LNCAP (cell line): ENCODE measurements at regions not wholly inside any gene's neighbourhood (a gene's known extent, or its start where the extent isn't known, plus 50 kb on each side); places are given as distances from the start of the nearest gene placed in this dataset.

Experiments
- CTCF ChIP-seq: fragments of 450-650 bp; IDR thresholded peaks from 2 replicates; pipeline ENCODE4 v1.5.1; 2017; ENCODE audit warnings: mild to moderate bottlenecking

GRCh38 chr1:80258659-80259058 is 1252.1 kb upstream of the ADGRL4 start:
- TF ChIP-seq CTCF: no peak

- no peak for TF ChIP-seq CTCF
These were observed 1245.1 kb upstream of the ADGRL4 start for GRCh38 chr1:80251591-80251990.

- no peak for TF ChIP-seq CTCF
These were observed 1244.6 kb upstream of the ADGRL4 start for GRCh38 chr1:80251171-80251570.

- no peak for TF ChIP-seq CTCF
These were observed 1244.1 kb upstream of the ADGRL4 start for GRCh38 chr1:80250573-80251168.

GRCh38 chr1:80249699-80250098 is 1243.2 kb upstream of the ADGRL4 start:
- no peak for TF ChIP-seq CTCF

- no peak for TF ChIP-seq CTCF
These were observed 1242.4 kb upstream of the ADGRL4 start for GRCh38 chr1:80248886-80249285.

GRCh38 chr1:80245813-80246212 is 1239.3 kb upstream of the ADGRL4 start:
- TF ChIP-seq CTCF: no peak

- no peak for TF ChIP-seq CTCF
These were observed 1237.8 kb upstream of the ADGRL4 start for GRCh38 chr1:80244372-80244771.
